GM12878 (cell line): ENCODE measurements at regions not wholly inside any gene's neighbourhood (a gene's known extent, or its start where the extent isn't known, plus 50 kb on each side); places are given as distances from the start of the nearest gene placed in this dataset.

Experiments
- ATF3 ChIP-seq: IDR thresholded peaks from 2 replicates; pipeline ENCODE4 v1.6.1; 2011; ENCODE audit warnings: low read depth, mild to moderate bottlenecking, low read length, moderate library complexity, borderline replicate concordance; ENCODE audit errors: extremely low read depth
- RAD21 ChIP-seq: IDR thresholded peaks from 2 replicates; pipeline ENCODE4 v1.6.1; 2011; ENCODE audit warnings: mild to moderate bottlenecking, low read depth, low read length, moderate library complexity; ENCODE audit not compliant: insufficient read depth
- RELB ChIP-seq: fragments of 450-650 bp; IDR thresholded peaks from 2 replicates; pipeline ENCODE4 v1.6.1; 2017; ENCODE audit warnings: low read depth, mild to moderate bottlenecking, moderate library complexity
- TCF12 ChIP-seq: IDR thresholded peaks from 2 replicates; pipeline ENCODE4 v1.6.1; 2011; ENCODE audit warnings: low read depth, mild to moderate bottlenecking, low read length
- YY1 ChIP-seq: IDR thresholded peaks from 2 replicates; pipeline ENCODE4 v1.6.1; 2011; ENCODE audit warnings: low read depth, mild to moderate bottlenecking, low read length
- ZNF274 ChIP-seq: IDR thresholded peaks from one replicate; pipeline ENCODE4 v1.8.0; 2011; ENCODE audit not compliant: insufficient read length, insufficient read depth
- TF ChIP-seq, protein P1 (sequence below), 3 experiments: IDR thresholded peaks in 2 of 3; conservative IDR thresholded peaks in 1 of 3; 2 replicates each; pipeline ENCODE4 v1.5.1; 2011; ENCODE audit warnings: low read depth in 3 of 3, low read length in 3 of 3, mild to moderate bottlenecking in 3 of 3, control low read depth in 2 of 3, moderate library complexity in 2 of 3, inconsistent platforms in 1 of 3, mixed read lengths in 1 of 3; ENCODE audit not compliant: control insufficient read depth in 2 of 3, insufficient read depth in 1 of 3; ENCODE audit errors: extremely low read depth in 1 of 3

DNA sequence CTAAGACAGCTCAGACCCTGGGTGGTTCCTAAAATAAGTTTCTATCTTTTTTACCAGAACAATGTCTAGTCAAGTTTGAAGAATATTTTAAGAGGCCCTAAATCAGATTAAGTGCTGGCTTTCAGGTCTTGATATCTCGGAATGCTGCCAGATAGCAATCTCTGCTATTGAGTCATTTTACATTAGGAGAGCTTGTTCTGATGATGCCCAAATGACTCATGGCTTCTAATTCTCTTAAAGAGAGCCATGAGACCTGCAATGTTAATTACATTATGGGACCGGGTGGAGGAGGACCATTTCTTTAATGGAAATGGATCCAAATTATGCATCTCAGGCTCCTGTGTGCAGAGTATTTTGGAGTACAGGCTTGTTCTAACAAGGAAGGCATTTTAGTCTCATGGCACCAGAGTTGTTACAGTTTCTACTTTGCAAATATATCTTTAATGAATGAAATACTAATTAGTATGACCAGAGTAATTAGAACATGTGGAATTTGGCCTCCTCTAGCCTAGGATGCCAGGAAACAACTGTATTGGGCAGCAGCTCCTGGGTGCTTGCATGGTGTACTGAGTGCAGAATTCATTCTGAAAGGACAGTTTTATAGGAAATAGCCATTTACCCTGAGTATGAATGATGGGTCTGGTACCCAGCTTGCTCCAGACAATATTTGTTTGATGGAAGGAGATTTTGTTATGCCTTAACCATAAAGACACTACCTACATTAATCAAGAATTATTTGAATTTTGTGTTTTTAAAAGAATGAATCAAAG is 94.0 kb upstream of the SULT1C3 start:
- no peak for TF ChIP-seq YY1
- TF ChIP-seq ZNF274: no peak
- TF ChIP-seq RAD21: no peak
- no peak for TF ChIP-seq TCF12
- TF ChIP-seq ATF3: no peak
- TF ChIP-seq, protein P1, sequence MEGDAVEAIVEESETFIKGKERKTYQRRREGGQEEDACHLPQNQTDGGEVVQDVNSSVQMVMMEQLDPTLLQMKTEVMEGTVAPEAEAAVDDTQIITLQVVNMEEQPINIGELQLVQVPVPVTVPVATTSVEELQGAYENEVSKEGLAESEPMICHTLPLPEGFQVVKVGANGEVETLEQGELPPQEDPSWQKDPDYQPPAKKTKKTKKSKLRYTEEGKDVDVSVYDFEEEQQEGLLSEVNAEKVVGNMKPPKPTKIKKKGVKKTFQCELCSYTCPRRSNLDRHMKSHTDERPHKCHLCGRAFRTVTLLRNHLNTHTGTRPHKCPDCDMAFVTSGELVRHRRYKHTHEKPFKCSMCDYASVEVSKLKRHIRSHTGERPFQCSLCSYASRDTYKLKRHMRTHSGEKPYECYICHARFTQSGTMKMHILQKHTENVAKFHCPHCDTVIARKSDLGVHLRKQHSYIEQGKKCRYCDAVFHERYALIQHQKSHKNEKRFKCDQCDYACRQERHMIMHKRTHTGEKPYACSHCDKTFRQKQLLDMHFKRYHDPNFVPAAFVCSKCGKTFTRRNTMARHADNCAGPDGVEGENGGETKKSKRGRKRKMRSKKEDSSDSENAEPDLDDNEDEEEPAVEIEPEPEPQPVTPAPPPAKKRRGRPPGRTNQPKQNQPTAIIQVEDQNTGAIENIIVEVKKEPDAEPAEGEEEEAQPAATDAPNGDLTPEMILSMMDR (IDR thresholded peaks at IDR 0.05 in 2 of 3, conservative IDR thresholded peaks at IDR 0.05 in 1 of 3; ENCODE audit: control insufficient read depth in 2 of 3, extremely low read depth in 1 of 3, insufficient read depth in 1 of 3, low read depth in 3 of 3, low read length in 3 of 3): no peak
- no peak for TF ChIP-seq RELB
